ES-I3 (cell line): ENCODE measurements at regions not wholly inside any gene's neighbourhood (a gene's known extent, or its start where the extent isn't known, plus 50 kb on each side); places are given as distances from the start of the nearest gene placed in this dataset.
"Not testable (repeated sequence)": the region's sequence is repeated elsewhere in the genome, so short reads cannot be mapped to it uniquely, and the experiment has no call there.

Experiments used
- H3K36me3 ChIP-seq: 2 replicates; pipeline ENCODE4 v1.6.1; 2013; ENCODE audit warnings: mild to moderate bottlenecking, low read length, control low read depth, moderate library complexity; ENCODE audit not compliant: insufficient read depth
- H3K4me1 ChIP-seq: 2 replicates; pipeline ENCODE4 v1.6.1; 2013; ENCODE audit warnings: mild to moderate bottlenecking, control low read depth, low read length; ENCODE audit not compliant: insufficient read depth
- H3K9ac ChIP-seq: 2 replicates; pipeline ENCODE4 v1.6.1; 2013; ENCODE audit warnings: low read depth, mild to moderate bottlenecking, low read length, moderate library complexity
- H3K9me3 ChIP-seq: 2 replicates; pipeline ENCODE4 v1.6.1; 2013; ENCODE audit warnings: mild to moderate bottlenecking, low read length, moderate library complexity; ENCODE audit not compliant: control insufficient read depth, insufficient read depth

DNA sequence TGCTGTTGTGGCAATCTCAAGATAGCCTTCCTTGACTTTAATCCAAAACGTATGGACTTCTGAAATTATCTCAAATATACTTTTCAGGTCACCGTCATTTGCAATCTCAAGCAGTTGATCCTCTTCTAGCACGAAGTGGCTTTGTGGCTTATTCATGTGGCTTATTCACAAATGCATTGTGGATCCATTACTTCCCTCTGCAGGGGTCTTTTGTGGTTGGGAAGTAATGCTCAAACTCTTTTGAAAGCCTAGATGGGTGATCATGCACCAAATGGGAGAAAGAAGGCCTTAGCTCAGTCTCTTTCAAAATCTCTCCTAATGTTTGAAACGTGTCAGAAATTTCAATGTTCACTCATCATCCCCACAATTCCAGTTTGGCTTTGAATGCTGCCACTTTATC lies 597.2 kb upstream of the CDH10 start:
- Histone ChIP-seq H3K9ac (no peak overlapping the region), H3K9me3 (no peaks in the 10 kb centered on the region), H3K36me3 (no peaks in the 10 kb centered on the region), H3K4me1 (no peaks in the 10 kb centered on the region)

DNA sequence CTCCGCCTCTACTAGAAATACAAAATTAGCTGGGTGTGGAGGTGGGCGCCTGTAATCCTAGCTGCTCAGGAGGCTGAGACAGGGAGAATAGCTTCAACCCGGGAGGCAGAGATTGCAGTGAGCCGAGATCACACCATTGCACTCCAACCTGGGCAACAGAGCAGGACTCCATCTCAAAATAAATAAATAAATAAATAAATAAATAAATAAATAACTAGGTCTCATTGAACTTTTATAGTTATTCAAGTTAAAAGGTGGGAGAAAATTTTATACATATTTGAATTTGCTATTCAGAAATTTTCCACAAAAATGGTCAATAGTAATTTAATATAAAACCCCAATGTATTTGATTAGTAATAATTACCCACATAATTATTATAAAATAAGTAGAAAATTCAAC lies 593.9 kb upstream of the CDH10 start:
- not testable (repeated sequence) for H3K36me3 ChIP-seq, H3K9ac ChIP-seq, H3K9me3 ChIP-seq, H3K4me1 ChIP-seq

DNA sequence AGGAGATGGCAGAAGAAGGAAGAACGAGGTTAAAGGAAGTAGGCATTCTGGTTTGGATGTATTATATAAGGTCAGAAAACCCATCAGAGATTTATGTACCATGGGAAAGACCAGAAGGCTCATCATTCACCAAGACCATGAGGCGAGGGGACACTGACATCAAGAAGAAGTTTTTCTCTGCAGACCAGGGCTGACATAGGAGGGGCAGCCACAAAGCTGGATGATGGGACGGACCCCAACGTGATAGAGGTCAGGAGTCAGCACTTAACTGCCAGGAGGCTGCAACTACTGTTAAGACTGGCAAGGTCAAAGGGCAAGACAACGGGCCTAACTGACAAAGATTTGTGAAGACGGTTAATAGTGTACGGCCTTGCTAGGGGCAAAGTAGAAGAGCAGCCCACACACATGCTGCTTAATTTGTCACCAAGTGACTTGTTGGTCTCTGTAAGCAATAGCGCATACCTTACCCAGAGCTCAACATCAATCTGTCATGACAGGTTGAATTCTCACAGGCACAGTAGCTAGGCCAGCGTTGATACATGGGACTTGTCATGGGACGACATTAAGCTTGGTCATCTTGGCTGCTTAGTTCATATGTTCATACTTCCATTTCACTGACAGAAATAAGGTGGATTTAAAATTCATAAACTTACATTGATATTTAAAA lies 579.7 kb upstream of the CDH10 start:
- H3K9me3 ChIP-seq, result no peaks in the 10 kb centered on the region
- no peak overlapping the region for H3K9ac ChIP-seq
- no peaks in the 10 kb centered on the region for H3K36me3 ChIP-seq
- H3K4me1 ChIP-seq, result no peaks in the 10 kb centered on the region

GRCh38 chr5:25199902-25200301 lies 555.1 kb upstream of the CDH10 start:
- not testable (repeated sequence) for H3K9me3 ChIP-seq, H3K9ac ChIP-seq, H3K36me3 ChIP-seq, H3K4me1 ChIP-seq

DNA sequence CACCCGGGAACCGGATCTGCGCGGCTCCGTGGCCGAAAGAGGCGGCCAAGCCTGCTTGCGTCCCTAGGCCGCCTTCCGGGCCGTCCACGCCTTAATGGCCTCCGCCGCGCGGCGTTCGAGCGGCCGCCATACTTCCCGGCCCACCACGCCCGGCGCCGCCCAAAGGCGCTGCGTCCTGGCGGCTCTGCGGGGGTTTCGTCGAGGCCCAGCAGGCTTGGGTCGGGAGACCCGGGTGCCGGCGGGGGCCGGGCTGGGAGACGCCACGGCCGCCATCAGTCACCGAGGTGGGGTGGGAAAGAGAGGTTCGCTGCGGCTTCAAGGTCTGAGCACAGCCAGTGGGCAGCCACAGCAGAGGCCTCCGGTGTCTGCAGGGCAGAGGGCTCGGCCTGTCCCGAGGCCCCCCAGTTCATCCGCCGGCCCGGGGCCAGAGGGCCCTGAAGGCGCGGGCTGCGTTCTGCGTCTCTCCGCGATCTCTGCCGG lies 545.8 kb upstream of the CDH10 start:
- H3K9ac ChIP-seq, result no peak overlapping the region
- H3K9me3 ChIP-seq, result no peaks in the 10 kb centered on the region
- H3K4me1 ChIP-seq, result no peaks in the 10 kb centered on the region
- no peaks in the 10 kb centered on the region for H3K36me3 ChIP-seq

DNA sequence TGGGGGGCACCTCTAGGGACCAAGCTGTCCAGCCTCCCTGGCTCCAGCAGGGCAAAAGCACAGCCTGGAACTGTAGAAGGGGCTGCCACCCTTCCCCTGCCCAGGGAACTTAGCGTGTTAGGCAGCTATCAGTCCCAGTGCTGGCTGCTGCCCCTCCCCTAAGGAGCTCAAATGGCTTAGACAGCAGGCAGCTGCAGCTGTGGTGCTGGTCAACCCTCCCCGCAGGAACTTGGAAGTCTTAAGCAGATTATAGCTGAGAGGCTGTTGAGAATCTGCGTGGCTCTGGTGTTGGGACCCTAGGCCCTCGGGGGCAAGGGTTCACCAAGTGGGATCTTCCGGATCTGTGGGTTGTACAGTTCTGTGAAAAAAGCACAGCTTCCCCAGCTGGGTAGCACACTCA lies 536.5 kb upstream of the CDH10 start:
- Histone ChIP-seq H3K9ac (no peak overlapping the region), H3K4me1 (no peaks in the 10 kb centered on the region)

GRCh38 chr5:25162616-25163015 lies 517.8 kb upstream of the CDH10 start:
- not testable (repeated sequence) for H3K9ac ChIP-seq, H3K4me1 ChIP-seq, H3K36me3 ChIP-seq, H3K9me3 ChIP-seq

More for the DNA sequence above, 536.5 kb upstream of the CDH10 start:
- Histone ChIP-seq H3K36me3 (no peaks in the 10 kb centered on the region), H3K9me3 (no peaks in the 10 kb centered on the region)

DNA sequence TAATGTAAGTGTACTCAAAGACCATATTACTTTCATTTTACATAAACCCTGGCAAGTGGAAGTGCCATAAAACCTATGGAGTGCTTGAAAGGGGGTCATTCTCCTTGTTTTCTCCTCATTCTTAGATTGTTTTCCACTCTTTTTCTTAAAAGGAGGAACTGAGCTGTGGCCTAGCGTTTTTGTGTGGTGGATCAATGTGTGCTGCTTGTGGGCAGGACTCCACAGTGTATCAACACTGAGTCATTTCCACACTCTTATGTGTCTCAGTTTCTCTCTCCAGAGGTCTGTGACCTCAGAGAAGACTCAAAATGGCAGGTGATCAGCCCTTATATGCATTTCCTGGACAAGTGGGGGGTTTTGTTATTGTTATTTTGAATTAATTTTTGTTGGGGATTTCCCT lies 516.1 kb upstream of the CDH10 start:
- Histone ChIP-seq H3K9me3 (no peaks in the 10 kb centered on the region), H3K4me1 (no peaks in the 10 kb centered on the region), H3K36me3 (no peaks in the 10 kb centered on the region), H3K9ac (no peak overlapping the region)

DNA sequence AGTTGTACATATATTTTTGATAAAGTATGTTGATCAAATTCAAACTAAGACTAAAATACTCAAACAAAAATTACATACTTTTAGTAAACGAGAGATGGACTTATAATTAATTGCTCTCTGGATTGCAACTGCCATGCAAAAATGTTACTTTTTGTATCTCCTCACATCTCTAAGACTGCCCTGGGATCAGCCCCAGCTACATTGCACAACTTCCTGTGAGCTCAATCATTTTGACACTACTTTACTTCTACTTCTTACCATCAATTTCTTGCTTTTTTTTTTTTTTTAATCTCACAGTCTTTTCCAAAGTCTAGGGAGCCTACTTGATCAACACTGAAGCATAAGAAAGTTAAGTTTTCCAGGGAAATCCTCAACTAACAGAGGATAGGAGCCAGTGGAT lies 506.0 kb upstream of the CDH10 start:
- Histone ChIP-seq H3K36me3 (no peaks in the 10 kb centered on the region), H3K4me1 (no peaks in the 10 kb centered on the region), H3K9ac (no peak overlapping the region), H3K9me3 (no peaks in the 10 kb centered on the region)

DNA sequence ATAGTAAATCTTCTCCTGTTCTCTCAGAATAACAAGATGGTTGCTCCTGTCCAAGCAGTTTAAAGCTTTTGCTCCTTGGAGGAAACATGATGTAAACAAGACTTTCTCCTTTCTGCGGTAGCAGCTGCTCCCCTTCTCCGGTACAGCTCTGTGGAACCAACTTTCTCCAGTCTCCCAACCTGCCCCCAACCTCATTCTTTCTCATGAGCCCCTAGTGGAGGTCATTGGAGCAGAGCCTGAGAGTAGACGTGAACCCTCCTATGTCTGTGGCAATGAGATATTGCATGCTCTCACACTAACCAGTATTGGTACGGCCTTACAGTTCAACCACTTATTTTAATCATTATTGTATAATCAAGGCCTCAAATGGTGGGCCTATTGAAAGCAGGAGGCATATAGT lies 483.8 kb upstream of the CDH10 start:
- Histone ChIP-seq H3K9ac (no peak overlapping the region), H3K36me3 (no peaks in the 10 kb centered on the region), H3K9me3 (no peaks in the 10 kb centered on the region), H3K4me1 (no peaks in the 10 kb centered on the region)

DNA sequence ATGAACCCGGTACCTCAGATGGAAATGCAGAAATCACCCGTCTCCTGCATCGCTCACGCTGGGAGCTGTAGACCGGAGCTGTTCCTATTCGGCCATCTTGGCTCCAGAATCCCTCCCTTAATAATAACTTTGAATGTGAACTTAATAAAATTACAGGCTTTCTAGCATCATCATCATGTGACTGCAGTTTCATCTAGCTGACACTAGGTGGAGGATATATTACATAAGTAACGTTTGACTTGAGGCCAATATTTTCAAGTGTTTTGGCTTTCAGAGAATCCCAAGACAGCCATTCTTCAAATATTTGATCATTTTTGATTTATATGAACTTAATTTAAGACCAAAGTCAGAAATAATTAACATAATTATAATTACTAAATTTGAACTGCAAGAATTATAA lies 474.9 kb upstream of the CDH10 start:
- H3K36me3 ChIP-seq, result no peaks in the 10 kb centered on the region
- peaks cover 4% of the 10 kb centered on the region; the same call in 1 of the 2 replicates for H3K9me3 ChIP-seq
- no peak overlapping the region for H3K9ac ChIP-seq
- no peaks in the 10 kb centered on the region for H3K4me1 ChIP-seq

GRCh38 chr5:25107853-25108252 lies 463.1 kb upstream of the CDH10 start:
- peaks cover 11% of the 10 kb centered on the region for H3K4me1 ChIP-seq
- no peak overlapping the region for H3K9ac ChIP-seq
- H3K36me3 ChIP-seq, result no peaks in the 10 kb centered on the region
- H3K9me3 ChIP-seq, result no peaks in the 10 kb centered on the region

DNA sequence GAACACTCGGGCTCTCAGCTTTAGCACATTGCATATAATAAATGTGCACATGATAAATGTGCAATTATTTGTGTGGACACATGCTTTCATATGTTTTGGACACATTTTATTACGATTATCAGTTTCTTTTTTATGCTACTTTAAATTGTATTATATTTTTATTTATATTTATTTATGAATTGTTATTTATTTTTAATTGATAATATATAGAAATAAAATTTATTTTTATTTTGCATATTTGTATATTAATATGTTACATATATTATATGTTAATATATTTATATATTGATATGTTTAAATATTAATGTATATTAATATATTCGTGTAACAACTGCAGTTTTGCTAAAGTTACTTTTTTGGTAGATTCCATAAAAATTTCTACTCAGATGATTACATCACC lies 454.8 kb upstream of the CDH10 start:
- no peaks in the 10 kb centered on the region for H3K4me1 ChIP-seq
- H3K36me3 ChIP-seq, result no peaks in the 10 kb centered on the region
- no peak overlapping the region for H3K9ac ChIP-seq
- no peaks in the 10 kb centered on the region for H3K9me3 ChIP-seq

GRCh38 chr5:25095261-25095660 lies 450.5 kb upstream of the CDH10 start:
- Histone ChIP-seq H3K4me1 (no peaks in the 10 kb centered on the region), H3K36me3 (no peaks in the 10 kb centered on the region), H3K9me3 (no peaks in the 10 kb centered on the region), H3K9ac (no peak overlapping the region)

DNA sequence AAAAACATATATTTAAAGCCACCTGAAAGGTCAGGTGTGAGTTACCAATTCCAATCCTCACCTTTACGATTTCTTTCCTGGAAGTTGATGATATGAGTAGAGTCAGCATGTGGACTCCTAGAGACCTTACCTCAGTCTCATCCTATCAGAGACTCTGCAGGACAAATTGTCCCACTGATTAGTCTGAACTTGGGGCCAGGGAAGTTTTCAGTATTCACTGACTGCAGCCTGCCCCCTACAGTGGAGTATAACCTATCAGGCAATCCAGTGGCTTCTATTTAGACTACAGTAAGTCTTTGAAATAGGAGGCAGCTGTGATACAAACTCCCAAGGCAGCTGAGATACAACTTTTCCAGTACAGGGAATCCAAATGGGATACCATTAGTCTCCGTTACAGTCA lies 449.4 kb upstream of the CDH10 start:
- Histone ChIP-seq H3K36me3 (no peaks in the 10 kb centered on the region), H3K9ac (no peak overlapping the region), H3K4me1 (no peaks in the 10 kb centered on the region), H3K9me3 (no peaks in the 10 kb centered on the region)

DNA sequence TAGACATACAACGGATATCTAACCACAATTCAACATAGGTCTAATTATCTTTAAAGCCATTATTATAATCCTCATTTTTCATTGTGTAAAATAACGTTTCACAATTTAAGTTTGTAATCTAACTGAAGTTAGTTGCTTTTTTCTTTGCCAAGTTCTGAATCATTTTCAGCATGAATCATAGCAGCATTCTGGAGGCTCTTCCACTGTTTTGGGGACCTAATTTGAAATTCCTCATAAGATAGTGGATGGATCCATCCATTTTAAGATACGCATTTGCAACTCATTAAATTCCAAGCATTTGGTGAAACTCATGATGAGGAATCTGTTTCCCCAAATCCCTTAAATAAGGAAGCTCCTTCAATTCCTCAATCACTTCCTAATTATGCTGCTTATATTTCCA lies 447.1 kb upstream of the CDH10 start:
- H3K9ac ChIP-seq, result no peak overlapping the region
- H3K36me3 ChIP-seq, result no peaks in the 10 kb centered on the region
- no peaks in the 10 kb centered on the region for H3K4me1 ChIP-seq
- H3K9me3 ChIP-seq, result no peaks in the 10 kb centered on the region
